ENCODE measurements at regions not wholly inside any gene's neighbourhood (a gene's known extent, or its start where the extent isn't known, plus 50 kb on each side); places are given as distances from the start of the nearest gene placed in this dataset.

DNA sequence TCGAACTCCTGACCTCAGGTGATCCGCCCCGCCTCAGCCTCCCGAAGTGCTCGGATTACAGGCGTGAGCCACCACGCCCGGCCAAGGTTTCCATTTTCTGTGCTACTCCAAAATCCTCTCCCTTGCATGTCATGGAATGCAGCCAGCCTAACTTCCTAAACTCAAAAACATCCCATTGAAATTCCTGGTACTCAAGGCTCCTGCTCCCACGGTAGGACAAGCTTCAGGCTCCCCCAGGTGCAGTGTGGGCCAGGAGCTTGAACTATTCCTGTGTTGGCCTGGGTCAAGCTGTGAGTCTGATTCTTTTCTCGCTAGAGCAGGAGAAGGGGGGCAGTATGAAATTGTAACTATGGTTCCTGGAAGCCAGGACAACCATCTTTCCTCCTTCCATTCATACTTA lies 97.1 kb downstream of the RPL27A start:
- no peaks in the 10 kb centered on the region for H3K36me3 Mint-ChIP-seq (ENCODE audit: low read depth)
- no peak overlapping the region for H3K4me3 Mint-ChIP-seq
- peaks cover 27% of the 10 kb centered on the region for H3K27me3 Mint-ChIP-seq
- no peak overlapping the region for H3K27ac Mint-ChIP-seq
- H3K9me3 Mint-ChIP-seq, result no peaks in the 10 kb centered on the region
- no peaks in the 10 kb centered on the region for H3K4me1 Mint-ChIP-seq (ENCODE audit: low read depth)

DNA sequence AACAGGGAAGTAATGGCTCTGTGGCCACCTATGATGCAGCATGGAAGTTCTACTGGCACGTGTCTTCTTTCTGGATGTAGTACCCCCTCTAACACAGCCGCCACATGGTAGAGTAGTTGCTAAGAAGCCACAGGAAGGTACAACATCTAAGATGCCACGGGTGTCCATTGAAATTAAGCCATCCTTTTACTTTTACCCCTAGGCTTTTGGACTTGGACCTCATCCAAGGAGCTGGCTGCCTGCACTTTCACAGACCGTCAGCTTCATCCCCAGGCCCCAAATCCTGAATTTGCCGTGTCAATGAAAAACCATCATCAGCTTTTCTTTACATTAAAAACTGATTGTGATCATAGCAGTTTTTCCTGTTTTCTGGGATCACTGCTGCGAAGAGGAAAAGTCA lies 102.4 kb downstream of the RPL27A start:
- no peaks in the 10 kb centered on the region for H3K36me3 Mint-ChIP-seq (ENCODE audit: low read depth)
- H3K9me3 Mint-ChIP-seq, result no peaks in the 10 kb centered on the region
- no peaks in the 10 kb centered on the region for H3K4me1 Mint-ChIP-seq (ENCODE audit: low read depth)
- peaks cover 19% of the 10 kb centered on the region for H3K27me3 Mint-ChIP-seq
- no peak overlapping the region for H3K27ac Mint-ChIP-seq
- no peak overlapping the region for H3K4me3 Mint-ChIP-seq

DNA sequence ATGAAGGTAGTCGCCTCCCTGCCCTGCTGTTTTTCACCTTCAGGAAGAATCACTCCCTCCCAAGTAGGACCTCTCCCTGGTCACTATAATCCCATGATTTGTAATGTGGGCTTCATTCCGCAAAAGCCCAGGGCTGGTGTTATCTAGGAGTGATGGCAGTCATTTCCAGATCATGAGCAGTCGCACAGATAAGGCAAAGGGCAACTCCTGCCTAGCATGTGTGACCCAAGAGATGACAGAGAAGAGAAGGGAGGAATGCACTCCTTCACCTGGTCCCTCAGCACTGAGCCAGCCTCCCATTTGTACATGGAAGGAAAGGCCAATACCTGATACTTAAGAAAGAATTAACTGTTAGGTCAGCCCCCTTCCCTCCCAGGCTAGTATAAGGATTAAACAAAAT lies 102.9 kb downstream of the RPL27A start:
- H3K27me3 Mint-ChIP-seq, result peaks cover 14% of the 10 kb centered on the region
- no peaks in the 10 kb centered on the region for H3K36me3 Mint-ChIP-seq (ENCODE audit: low read depth)
- H3K27ac Mint-ChIP-seq, result no peak overlapping the region
- no peak overlapping the region for H3K4me3 Mint-ChIP-seq
- H3K9me3 Mint-ChIP-seq, result no peaks in the 10 kb centered on the region
- no peaks in the 10 kb centered on the region for H3K4me1 Mint-ChIP-seq (ENCODE audit: low read depth)

DNA sequence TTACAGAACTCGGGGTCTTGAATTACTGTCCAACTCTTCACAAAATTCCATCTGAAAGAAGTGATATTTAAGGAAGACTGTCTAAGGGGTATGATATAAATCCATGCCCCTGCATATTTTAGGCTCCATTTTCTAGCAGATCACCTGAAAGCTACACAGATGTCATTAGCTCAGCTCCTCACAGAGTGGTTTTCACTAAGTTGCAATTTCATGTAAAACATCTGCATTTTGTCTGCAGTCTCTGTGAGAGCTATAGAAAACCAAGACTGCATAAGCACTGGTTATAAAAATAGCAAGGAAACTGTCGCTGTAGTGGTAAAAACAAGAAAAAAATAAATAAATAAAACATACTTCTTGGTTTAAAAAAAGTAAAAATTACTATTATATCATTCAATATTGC lies 103.4 kb downstream of the RPL27A start:
- H3K4me1 Mint-ChIP-seq (ENCODE audit: low read depth), result no peaks in the 10 kb centered on the region
- H3K27ac Mint-ChIP-seq, result no peak overlapping the region
- peaks cover 9% of the 10 kb centered on the region for H3K27me3 Mint-ChIP-seq
- no peak overlapping the region for H3K4me3 Mint-ChIP-seq
- no peaks in the 10 kb centered on the region for H3K9me3 Mint-ChIP-seq
- no peaks in the 10 kb centered on the region for H3K36me3 Mint-ChIP-seq (ENCODE audit: low read depth)

DNA sequence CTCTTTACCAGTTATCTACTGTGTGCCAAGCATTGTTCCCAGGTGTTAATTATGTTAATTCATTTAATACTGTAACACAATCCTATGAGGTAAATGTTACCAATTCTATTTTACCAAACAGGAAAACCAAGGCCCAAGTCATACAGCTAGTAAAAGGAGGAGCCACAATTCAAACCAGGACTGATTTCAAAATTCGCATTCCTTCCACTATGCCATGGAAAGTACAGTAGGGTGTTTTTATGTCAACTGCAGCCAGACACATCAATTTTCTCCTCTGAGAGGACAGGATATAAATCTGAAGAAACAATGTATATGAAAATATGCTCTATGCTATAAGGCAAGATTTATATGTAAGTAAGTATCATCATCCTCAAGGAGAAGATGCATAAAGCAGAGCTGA lies 104.3 kb downstream of the RPL27A start:
- no peaks in the 10 kb centered on the region for H3K36me3 Mint-ChIP-seq (ENCODE audit: low read depth)
- no peaks in the 10 kb centered on the region for H3K9me3 Mint-ChIP-seq
- H3K27ac Mint-ChIP-seq, result no peak overlapping the region
- H3K4me3 Mint-ChIP-seq, result no peak overlapping the region
- peaks cover 2% of the 10 kb centered on the region for H3K27me3 Mint-ChIP-seq
- H3K4me1 Mint-ChIP-seq (ENCODE audit: low read depth), result no peaks in the 10 kb centered on the region

DNA sequence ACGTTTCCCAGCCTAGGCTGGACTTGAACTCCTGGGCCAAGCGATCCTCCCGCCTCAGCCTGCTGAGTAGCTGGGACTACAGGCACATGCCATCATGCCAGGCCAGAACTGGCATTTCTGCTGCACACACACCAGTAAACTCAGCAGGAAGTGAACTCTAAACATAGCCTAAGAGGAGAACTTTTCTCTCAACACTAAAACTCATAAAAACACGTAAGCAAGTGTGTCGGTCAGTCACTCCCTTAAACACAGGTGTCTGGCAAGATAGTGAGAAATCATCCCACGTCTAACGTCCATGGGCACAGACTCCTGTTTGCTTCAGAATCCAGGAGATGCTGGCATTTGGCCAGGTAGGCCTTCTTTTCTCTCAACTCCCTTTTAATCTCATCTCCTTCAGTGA lies 104.8 kb downstream of the RPL27A start:
- Mint-ChIP-seq H3K27me3 (no peaks in the 10 kb centered on the region), H3K4me3 (no peak overlapping the region), H3K4me1 (ENCODE audit: low read depth) (no peaks in the 10 kb centered on the region), H3K36me3 (ENCODE audit: low read depth) (no peaks in the 10 kb centered on the region), H3K27ac (no peak overlapping the region), H3K9me3 (no peaks in the 10 kb centered on the region)

DNA sequence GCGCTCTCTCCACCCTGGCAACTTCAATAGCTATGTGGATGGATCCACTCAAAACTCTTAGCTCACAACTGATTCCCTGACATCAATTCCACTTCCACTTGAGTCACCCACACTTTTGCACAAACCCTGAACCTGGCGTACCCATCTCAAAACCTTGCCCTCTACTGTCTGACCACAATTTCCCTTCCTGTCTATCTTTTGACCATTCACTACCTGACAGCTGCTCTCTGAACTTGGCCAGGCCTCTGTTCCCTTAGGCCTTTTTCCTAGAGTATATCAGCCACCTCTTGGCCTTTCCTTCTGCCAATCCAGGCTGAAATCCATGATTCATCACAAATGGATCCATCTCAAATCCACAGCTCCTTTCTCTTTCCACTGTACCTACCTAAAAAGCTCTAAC lies 106.0 kb downstream of the RPL27A start:
- Mint-ChIP-seq H3K36me3 (ENCODE audit: low read depth) (no peaks in the 10 kb centered on the region), H3K27me3 (no peaks in the 10 kb centered on the region), H3K27ac (no peak overlapping the region), H3K9me3 (no peaks in the 10 kb centered on the region), H3K4me3 (no peak overlapping the region), H3K4me1 (ENCODE audit: low read depth) (no peaks in the 10 kb centered on the region)

DNA sequence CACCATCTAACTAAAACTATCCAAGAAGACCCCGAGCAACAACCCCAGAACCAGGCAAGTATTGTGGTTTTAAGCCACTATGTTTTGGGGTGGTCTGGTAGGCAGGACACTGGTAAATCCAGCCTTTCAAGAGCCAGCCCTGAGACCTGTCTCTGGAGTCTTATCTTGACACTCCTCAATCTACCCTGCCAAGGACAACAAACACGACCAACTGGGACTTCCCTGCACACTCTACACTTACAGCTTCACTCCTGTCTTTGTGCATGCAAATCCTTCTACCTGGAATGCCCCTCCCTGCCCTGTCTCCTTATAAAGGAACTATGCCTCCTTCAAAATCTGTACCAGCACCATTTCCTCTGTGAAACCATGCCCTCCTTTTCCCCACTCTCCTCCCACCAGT lies 107.3 kb downstream of the RPL27A start:
- H3K4me1 Mint-ChIP-seq (ENCODE audit: low read depth), result no peaks in the 10 kb centered on the region
- H3K9me3 Mint-ChIP-seq, result no peaks in the 10 kb centered on the region
- no peaks in the 10 kb centered on the region for H3K36me3 Mint-ChIP-seq (ENCODE audit: low read depth)
- H3K4me3 Mint-ChIP-seq, result no peak overlapping the region
- no peak overlapping the region for H3K27ac Mint-ChIP-seq
- no peaks in the 10 kb centered on the region for H3K27me3 Mint-ChIP-seq

DNA sequence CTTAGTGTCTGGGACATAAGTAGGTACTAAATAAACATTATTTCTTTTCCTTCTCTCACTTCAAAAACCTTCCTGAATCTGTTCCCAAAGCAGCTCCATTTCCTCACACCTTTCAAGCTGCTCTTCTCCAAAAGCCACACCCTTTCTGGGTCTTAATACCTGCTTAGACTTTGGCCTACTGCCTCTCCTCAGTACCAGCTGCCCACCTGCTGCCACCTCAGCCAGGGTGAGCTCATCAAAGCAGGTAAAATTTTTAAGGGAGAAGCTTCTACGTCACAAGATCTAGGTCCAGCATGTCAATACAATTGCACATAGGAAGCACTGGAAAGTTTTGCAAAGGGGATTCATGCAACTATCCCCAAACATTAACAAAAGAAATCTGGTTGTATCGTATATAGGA lies 108.4 kb downstream of the RPL27A start:
- H3K4me3 Mint-ChIP-seq, result no peak overlapping the region
- no peaks in the 10 kb centered on the region for H3K4me1 Mint-ChIP-seq (ENCODE audit: low read depth)
- no peaks in the 10 kb centered on the region for H3K9me3 Mint-ChIP-seq
- H3K27me3 Mint-ChIP-seq, result peaks cover 5% of the 10 kb centered on the region
- H3K27ac Mint-ChIP-seq, result no peak overlapping the region
- no peaks in the 10 kb centered on the region for H3K36me3 Mint-ChIP-seq (ENCODE audit: low read depth)

DNA sequence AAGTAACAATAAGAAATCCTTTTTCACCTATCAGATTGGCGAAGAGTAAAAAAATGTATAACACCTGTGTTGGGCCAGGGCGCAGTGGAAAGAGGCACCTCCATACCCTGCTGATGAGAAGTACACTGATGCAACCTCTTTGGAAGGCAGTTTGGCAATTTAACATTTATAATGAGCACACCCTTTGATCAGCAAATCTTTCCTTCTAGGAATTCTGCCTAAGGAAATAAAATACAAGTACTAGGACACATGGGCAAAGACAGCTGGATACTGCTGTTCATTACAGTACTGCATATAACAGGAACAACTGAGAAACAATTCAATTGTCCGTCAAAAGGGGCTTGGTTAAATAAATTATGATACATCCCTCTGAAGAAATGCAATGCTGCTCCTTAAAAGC lies 110.1 kb downstream of the RPL27A start:
- Mint-ChIP-seq H3K36me3 (ENCODE audit: low read depth) (no peaks in the 10 kb centered on the region), H3K9me3 (no peaks in the 10 kb centered on the region), H3K4me1 (ENCODE audit: low read depth) (no peaks in the 10 kb centered on the region), H3K27ac (no peak overlapping the region), H3K27me3 (peaks cover 7% of the 10 kb centered on the region), H3K4me3 (no peak overlapping the region)

DNA sequence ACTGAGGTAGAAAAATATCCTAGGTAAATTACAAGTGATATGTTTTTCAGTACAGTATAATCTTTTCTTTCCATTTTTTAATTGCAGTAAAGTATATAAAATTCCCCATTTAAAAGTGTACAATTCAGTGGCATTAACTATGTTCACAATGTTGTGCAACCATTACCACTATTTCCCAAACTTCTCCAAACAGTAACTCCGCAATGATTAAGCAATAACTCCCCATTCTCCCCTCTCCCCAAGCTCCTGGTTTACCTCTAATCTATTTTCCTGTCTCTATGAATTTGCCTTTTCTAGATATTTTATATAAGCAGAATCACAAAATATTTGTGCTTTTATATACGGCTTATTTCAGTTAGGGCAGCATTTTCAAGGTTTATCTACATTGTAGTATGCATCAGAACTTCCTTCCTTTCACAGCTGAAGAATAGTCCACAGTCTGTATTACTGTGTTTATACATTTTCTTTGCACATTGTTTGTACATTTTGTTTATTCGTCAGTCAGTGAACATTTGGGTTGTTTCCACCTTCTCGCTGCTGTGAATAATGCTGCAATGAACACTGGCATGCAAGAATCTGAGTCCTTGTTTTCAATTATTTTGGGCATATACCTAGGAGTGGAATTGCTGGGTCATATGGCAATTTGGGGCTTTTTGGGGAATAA lies 110.7 kb downstream of the RPL27A start:
- Mint-ChIP-seq H3K27me3 (peaks cover 11% of the 10 kb centered on the region), H3K4me3 (no peak overlapping the region)

DNA sequence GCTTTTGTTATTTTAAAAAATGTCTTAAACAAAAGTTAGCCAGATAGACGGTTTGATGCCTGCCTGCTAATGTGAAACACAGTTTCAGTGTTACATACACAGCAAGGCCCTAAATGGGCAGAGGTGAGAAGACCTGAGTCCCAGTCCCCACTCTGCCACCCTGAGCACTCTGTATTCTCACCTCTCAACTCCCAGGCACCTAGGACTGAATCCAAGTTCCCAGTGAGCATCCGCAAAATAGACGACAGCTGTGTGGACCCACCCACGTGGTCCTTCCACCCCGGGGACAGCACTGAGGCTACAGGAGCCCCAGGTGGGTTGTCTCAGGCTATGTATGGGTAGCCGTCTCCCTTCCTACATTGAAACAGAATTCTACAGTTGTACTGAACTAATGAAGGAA lies 111.5 kb downstream of the RPL27A start:
- H3K27ac Mint-ChIP-seq, result no peak overlapping the region

More for the DNA sequence above, 110.7 kb downstream of the RPL27A start:
- Mint-ChIP-seq H3K36me3 (ENCODE audit: low read depth) (no peaks in the 10 kb centered on the region), H3K9me3 (no peaks in the 10 kb centered on the region), H3K27ac (no peak overlapping the region), H3K4me1 (ENCODE audit: low read depth) (no peaks in the 10 kb centered on the region)

DNA sequence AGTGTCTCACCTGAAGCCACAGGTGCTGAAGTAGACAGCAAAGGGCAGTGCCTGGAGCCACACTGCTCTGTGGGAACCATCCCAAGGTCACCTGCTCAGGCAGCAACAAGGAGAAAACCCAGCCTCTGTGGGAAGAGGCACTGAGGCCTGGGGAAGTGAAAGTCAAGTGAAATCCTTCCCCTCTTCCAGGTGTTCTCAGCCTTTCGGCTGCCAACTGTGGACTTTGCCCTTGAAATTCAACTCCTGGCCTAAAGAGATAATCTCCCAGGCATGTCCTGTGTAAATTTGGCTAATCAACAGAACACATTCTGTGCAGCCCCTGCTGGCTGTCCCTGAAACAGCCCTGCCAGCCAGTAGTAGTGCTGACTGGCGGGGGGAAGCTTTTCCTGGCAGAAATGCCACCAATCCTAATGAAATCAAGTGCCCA lies 112.1 kb downstream of the RPL27A start:
- no peaks in the 10 kb centered on the region for H3K36me3 Mint-ChIP-seq (ENCODE audit: low read depth)
- no peaks in the 10 kb centered on the region for H3K9me3 Mint-ChIP-seq
- no peaks in the 10 kb centered on the region for H3K4me1 Mint-ChIP-seq (ENCODE audit: low read depth)
- H3K4me3 Mint-ChIP-seq, result no peak overlapping the region
- peaks cover 11% of the 10 kb centered on the region for H3K27me3 Mint-ChIP-seq
- H3K27ac Mint-ChIP-seq, result no peak overlapping the region

More for the DNA sequence above, 111.5 kb downstream of the RPL27A start:
- Mint-ChIP-seq H3K36me3 (ENCODE audit: low read depth) (no peaks in the 10 kb centered on the region), H3K4me1 (ENCODE audit: low read depth) (no peaks in the 10 kb centered on the region), H3K9me3 (no peaks in the 10 kb centered on the region), H3K4me3 (no peak overlapping the region), H3K27me3 (peaks cover 11% of the 10 kb centered on the region)

DNA sequence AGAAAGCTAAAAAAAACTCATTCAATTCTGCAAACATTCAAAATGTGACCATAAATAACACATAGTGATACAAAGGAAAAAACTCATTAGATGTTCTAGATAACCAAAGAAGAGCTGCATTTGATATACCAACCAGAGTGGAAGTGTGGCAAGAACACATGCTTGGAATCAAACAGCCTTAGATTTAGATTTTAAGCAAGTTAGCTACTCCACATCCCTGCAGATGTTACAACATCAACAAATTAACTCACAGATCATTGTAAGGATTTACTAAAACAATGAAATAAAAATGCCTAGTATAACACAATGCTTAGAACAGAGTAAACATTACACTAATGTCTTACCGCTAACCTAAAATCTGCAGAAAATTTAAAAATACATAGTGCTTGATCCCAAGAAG lies 114.0 kb upstream of the AKIP1 start:
- Mint-ChIP-seq H3K27me3 (peaks cover 11% of the 10 kb centered on the region), H3K27ac (no peak overlapping the region), H3K36me3 (ENCODE audit: low read depth) (no peaks in the 10 kb centered on the region), H3K9me3 (no peaks in the 10 kb centered on the region), H3K4me3 (no peak overlapping the region), H3K4me1 (ENCODE audit: low read depth) (no peaks in the 10 kb centered on the region)

DNA sequence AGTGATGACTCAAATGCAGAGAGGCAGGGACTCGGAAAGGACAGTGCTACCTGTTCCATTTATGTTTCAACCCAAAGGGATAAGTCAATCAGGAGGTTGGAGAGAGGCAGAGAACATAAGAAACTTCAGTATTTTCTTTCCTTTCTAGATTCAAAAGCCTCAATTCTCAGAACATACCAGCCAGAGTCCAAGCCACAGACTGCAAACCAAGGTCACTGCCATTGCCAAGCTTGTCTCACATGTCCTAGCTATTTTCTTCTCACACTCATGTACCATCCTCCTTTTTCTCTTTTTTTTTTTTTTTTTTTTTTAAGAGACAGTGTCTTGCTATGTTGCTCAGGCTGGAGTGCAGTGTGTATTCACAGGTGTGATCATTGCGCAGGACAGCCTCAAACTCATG lies 111.7 kb upstream of the AKIP1 start:
- H3K9me3 Mint-ChIP-seq, result no peaks in the 10 kb centered on the region
- H3K27me3 Mint-ChIP-seq, result peaks cover 11% of the 10 kb centered on the region
- H3K27ac Mint-ChIP-seq, result no peak overlapping the region
- no peaks in the 10 kb centered on the region for H3K36me3 Mint-ChIP-seq (ENCODE audit: low read depth)
- H3K4me1 Mint-ChIP-seq (ENCODE audit: low read depth), result no peaks in the 10 kb centered on the region
- no peak overlapping the region for H3K4me3 Mint-ChIP-seq

DNA sequence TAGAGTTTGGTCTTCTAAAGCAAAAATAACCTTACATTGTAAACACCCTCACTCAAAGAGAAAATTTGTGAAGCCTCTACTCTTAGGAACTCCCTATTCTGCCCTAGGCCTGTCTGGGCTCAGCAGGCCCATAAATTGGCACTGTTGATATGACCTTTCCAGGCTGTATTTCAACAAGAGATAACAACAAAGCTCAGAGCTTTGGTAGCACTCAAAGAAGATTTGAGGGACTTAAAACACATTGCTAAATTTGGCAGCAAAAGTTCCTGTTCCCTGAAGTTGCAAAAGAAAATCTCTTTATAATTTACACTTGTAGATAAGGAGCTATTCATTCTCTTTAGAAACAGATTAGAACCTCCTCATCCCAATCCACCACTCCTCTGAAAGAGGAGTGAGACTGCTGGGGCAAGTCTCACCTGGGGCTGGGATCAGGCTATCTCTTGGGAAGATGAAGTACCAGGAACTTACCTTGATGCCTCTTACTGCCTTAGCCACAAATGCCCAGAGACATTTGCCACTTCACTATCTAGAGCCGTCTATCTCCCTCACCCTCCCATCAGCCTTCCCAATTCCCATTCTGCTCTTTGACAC lies 110.4 kb upstream of the AKIP1 start:
- no peaks in the 10 kb centered on the region for H3K36me3 Mint-ChIP-seq (ENCODE audit: low read depth)
- peaks cover 9% of the 10 kb centered on the region for H3K27me3 Mint-ChIP-seq
- H3K4me3 Mint-ChIP-seq, result no peak overlapping the region
- H3K9me3 Mint-ChIP-seq, result no peaks in the 10 kb centered on the region
- H3K4me1 Mint-ChIP-seq (ENCODE audit: low read depth), result no peaks in the 10 kb centered on the region
- no peak overlapping the region for H3K27ac Mint-ChIP-seq

Data from stimulated activated naive CD8-positive, alpha-beta T cell treated with anti-CD3 and anti-CD28 coated beads, Interleukin-15, Interleukin-2, amounts not matched to agents 100 ng/mL and 50 ng/mL, for 24 hours (primary cell).